Erythroblast (primary cell): ENCODE measurements at regions not wholly inside any gene's neighbourhood (a gene's known extent, or its start where the extent isn't known, plus 50 kb on each side); places are given as distances from the start of the nearest gene placed in this dataset.

Experiments used
- GATA1 ChIP-seq: IDR thresholded peaks from 2 replicates; pipeline ENCODE4 v1.6.1; 2011; ENCODE audit warnings: low read depth, mild to moderate bottlenecking, control low read depth, low read length, moderate library complexity
- POLR2A ChIP-seq: IDR thresholded peaks from 2 replicates; pipeline ENCODE4 v1.6.1; 2011; ENCODE audit warnings: mild to moderate bottlenecking, low read length

GRCh38 chr5:89690331-89690730, 719.2 kb downstream of the CETN3 start:
- TF ChIP-seq POLR2A (no peak), GATA1 (no peak)
